ENCODE measurements at regions not wholly inside any gene's neighbourhood (a gene's known extent, or its start where the extent isn't known, plus 50 kb on each side); places are given as distances from the start of the nearest gene placed in this dataset.

- no peak overlapping the region for H3K27ac ChIP-seq (ENCODE audit: extremely low read depth, low read depth, low read length)
- TF ChIP-seq RFX5 (IDR thresholded peaks at IDR 0.05; ENCODE audit: low read depth, low read length) (no peak), ZC3H11A (IDR thresholded peaks at IDR 0.05; ENCODE audit: low read depth, low read length) (no peak), GTF2A2 (tag; IDR thresholded peaks at IDR 0.05) (no peak), FOXK1 (CRISPR knock-in tag; IDR thresholded peaks at IDR 0.05; ENCODE audit: borderline replicate concordance) (no peak), ZFP91 (CRISPR knock-in tag; IDR thresholded peaks at IDR 0.05) (no peak), ATF4 (CRISPR knock-in tag; IDR thresholded peaks at IDR 0.05) (no peak), ZNF324 (CRISPR knock-in tag; IDR thresholded peaks at IDR 0.05) (no peak), ATF2 (CRISPR knock-in tag; IDR thresholded peaks at IDR 0.05) (no peak), THRA (IDR thresholded peaks at IDR 0.05) (no peak), ZNF561 (CRISPR knock-in tag; conservative IDR thresholded peaks at IDR 0.05) (no peak)
- CTCF ChIA-PET (ENCODE audit: low intra/inter-chr PET ratio): interaction anchor here (0.7 kb wide), 1 partner anchor 581 kb away, joined by 3 read pairs; no protein-coding TSS in a partner anchor
- H3K9ac ChIP-seq (ENCODE audit: insufficient read depth in 1 of 2, low read depth in 2 of 2, low read length in 2 of 2): no peak overlapping the region
- no peak overlapping the region for H3K4me2 ChIP-seq (ENCODE audit: insufficient read depth, low read length)
- in situ Hi-C loops (cut with MboI) (no loop called here), intact Hi-C loops (cut with micrococcal nuclease) (no loop called here)
- FAIRE-seq (no peak), ATAC-seq (no peak), DNase-seq (ENCODE audit: extremely low read depth in 1 of 4, low spot score in 3 of 4) (no peak)
- no peaks in the 10 kb centered on the region; the same call in 1 of the 2 replicates for H3K9me3 ChIP-seq (replicated peaks; ENCODE audit: control insufficient read depth, insufficient read depth, low read depth, low read length)
- H3K27me3 ChIP-seq (ENCODE audit: control insufficient read depth in 2 of 2, insufficient read depth in 2 of 2, low read length in 2 of 2): peaks cover 0 to 6% of the 10 kb centered on the region in 2 experiments; a peak in 2 of 5 replicates
- no peaks in the 10 kb centered on the region for H4K20me1 ChIP-seq (replicated peaks; ENCODE audit: control insufficient read depth, insufficient read depth, low read length)
- POLR2A ChIA-PET: no interaction called here
- H3K36me3 ChIP-seq (ENCODE audit: control insufficient read depth, insufficient read depth, low read length): no peaks in the 10 kb centered on the region
- 0% methylated on average over 1 of the region's 1 CpG for WGBS (ENCODE audit: insufficient coverage, low coverage, missing lambda C conversion rate)
- no peak overlapping the region for H2AFZ ChIP-seq (ENCODE audit: low read depth, low read length)
- BruUV-seq (replicated peaks): no TSS peak
- H3K4me1 ChIP-seq (replicated peaks in 1 of 2; ENCODE audit: control insufficient read depth in 2 of 2, insufficient read depth in 2 of 2, low read length in 2 of 2): peaks cover 0 to 5% of the 10 kb centered on the region in 2 experiments; a peak in 3 of 5 replicates
- no peaks in the 10 kb centered on the region for H3K79me2 ChIP-seq (ENCODE audit: control insufficient read depth, insufficient read depth, low read length)
- no peak overlapping the region for H3K4me3 ChIP-seq
- no peaks in the 10 kb centered on the region for H3K9me1 ChIP-seq (ENCODE audit: control insufficient read depth, insufficient read depth, low read length)
Measured at GRCh38 chr10:29224631-29225030, 64.2 kb upstream of the LYZL1 start.
